ENCODE measurements at regions not wholly inside any gene's neighbourhood (a gene's known extent, or its start where the extent isn't known, plus 50 kb on each side); places are given as distances from the start of the nearest gene placed in this dataset.

- no peaks in the 10 kb centered on the region for H3K4me1 ChIP-seq (ENCODE audit: insufficient read depth)
- no peak overlapping the region for H3K4me3 ChIP-seq
- H3K9me3 ChIP-seq = no peaks in the 10 kb centered on the region
- H3K36me3 ChIP-seq = no peaks in the 10 kb centered on the region
- H3K27ac ChIP-seq = no peak overlapping the region
- no peak for DNase-seq
- intact Hi-C loops (cut with DNase I) = no loop called here
- H3K27me3 ChIP-seq = no peaks in the 10 kb centered on the region
- TF ChIP-seq, protein P1, sequence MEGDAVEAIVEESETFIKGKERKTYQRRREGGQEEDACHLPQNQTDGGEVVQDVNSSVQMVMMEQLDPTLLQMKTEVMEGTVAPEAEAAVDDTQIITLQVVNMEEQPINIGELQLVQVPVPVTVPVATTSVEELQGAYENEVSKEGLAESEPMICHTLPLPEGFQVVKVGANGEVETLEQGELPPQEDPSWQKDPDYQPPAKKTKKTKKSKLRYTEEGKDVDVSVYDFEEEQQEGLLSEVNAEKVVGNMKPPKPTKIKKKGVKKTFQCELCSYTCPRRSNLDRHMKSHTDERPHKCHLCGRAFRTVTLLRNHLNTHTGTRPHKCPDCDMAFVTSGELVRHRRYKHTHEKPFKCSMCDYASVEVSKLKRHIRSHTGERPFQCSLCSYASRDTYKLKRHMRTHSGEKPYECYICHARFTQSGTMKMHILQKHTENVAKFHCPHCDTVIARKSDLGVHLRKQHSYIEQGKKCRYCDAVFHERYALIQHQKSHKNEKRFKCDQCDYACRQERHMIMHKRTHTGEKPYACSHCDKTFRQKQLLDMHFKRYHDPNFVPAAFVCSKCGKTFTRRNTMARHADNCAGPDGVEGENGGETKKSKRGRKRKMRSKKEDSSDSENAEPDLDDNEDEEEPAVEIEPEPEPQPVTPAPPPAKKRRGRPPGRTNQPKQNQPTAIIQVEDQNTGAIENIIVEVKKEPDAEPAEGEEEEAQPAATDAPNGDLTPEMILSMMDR (IDR thresholded peaks at IDR 0.05) = no peak
- no peak for TF ChIP-seq EP300 (IDR thresholded peaks at IDR 0.05)
- no peak for TF ChIP-seq POLR2A (IDR thresholded peaks at IDR 0.05)
- 63 to 78% (median 74%) methylated on average over 2 of the region's 2 CpGs for WGBS, 3 donors
Observed at GRCh38 chr3:30124435-30125370, 481.7 kb upstream of the TGFBR2 start.

DNA sequence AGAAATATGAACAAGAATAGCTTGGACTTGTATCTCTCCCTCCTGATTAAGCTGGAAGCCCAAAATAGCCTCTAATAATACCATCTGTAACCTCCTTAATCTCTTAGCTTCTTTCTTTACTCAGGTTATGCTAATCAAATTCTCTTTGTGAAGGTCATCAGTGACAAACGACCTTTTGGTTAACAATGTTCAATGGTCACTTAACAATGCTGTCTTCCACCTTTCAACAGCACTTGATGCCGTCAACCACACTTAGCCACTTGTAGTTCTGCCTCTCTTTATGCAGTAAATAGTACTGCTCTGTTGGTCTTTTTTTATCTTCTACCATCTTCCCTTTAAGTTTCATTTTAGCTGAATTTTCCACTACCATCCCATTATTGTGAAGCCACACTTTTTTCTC lies 476.6 kb upstream of the TGFBR2 start:
- H3K4me1 ChIP-seq (ENCODE audit: insufficient read depth) = no peaks in the 10 kb centered on the region
- 77 to 83% (median 78%) methylated on average over 2 of the region's 2 CpGs for WGBS, 3 donors
- no peaks in the 10 kb centered on the region for H3K27me3 ChIP-seq
- no peak for DNase-seq
- TF ChIP-seq, protein P1 (IDR thresholded peaks at IDR 0.05) = no peak
- TF ChIP-seq EP300 (IDR thresholded peaks at IDR 0.05) = no peak
- TF ChIP-seq POLR2A (IDR thresholded peaks at IDR 0.05) = no peak
- no peaks in the 10 kb centered on the region for H3K36me3 ChIP-seq
- no peak overlapping the region for H3K27ac ChIP-seq
- intact Hi-C loops (cut with DNase I) = no loop called here
- H3K4me3 ChIP-seq = no peak overlapping the region
- no peaks in the 10 kb centered on the region for H3K9me3 ChIP-seq

DNA sequence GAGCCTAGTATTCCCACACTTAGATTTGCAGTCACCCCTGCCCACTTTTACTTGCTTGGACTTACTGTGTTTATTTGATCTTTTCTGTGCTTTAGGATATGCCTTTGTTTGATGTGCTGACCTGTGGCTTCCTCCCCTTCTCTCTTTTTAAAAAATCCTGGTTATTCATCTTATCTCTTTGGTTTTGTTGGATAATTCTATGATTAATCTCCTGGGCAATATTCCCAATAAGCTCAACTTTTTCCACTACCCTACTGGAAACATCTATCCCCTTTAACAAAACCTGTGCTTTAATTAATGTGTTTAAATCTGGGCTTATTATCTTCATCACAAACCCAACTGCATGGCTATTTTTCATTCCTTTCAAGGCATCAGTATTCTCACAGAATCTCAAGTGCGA lies 476.0 kb upstream of the TGFBR2 start:
- WGBS, 3 donors = 95 to 100% (median 95%) methylated on average over 1 of the region's 1 CpG
- no peaks in the 10 kb centered on the region for H3K36me3 ChIP-seq
- no peaks in the 10 kb centered on the region for H3K9me3 ChIP-seq
- TF ChIP-seq POLR2A (IDR thresholded peaks at IDR 0.05) (no peak), EP300 (IDR thresholded peaks at IDR 0.05) (no peak)
- TF ChIP-seq, protein P1 (IDR thresholded peaks at IDR 0.05) = no peak
- H3K27ac ChIP-seq = no peak overlapping the region
- intact Hi-C loops (cut with DNase I) = no loop called here
- H3K4me1 ChIP-seq (ENCODE audit: insufficient read depth) = no peaks in the 10 kb centered on the region
- no peak for DNase-seq
- no peaks in the 10 kb centered on the region for H3K27me3 ChIP-seq
- H3K4me3 ChIP-seq = no peak overlapping the region

DNA sequence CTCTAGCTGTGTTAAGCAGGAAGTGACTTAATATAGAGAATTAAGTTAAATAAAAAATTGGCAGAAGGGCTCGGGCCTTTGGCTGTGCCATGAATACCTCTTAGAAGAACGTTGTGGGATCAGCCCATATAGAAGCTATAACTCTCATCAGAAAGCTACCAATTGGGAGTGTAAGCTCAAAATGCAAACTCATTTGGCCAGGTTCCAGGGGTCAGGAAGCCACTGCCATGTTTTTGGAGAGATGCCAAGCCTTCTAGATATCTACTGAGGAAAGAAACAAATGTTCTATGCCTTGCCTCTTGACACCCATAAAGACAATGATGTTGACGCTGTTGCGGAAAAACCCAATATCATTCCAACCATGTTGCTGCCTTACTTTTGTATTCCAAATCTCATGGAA lies 475.2 kb upstream of the TGFBR2 start:
- Histone ChIP-seq H3K4me3 (no peak overlapping the region), H3K27ac (no peak overlapping the region), H3K9me3 (no peaks in the 10 kb centered on the region), H3K4me1 (ENCODE audit: insufficient read depth) (no peaks in the 10 kb centered on the region), H3K27me3 (no peaks in the 10 kb centered on the region), H3K36me3 (no peaks in the 10 kb centered on the region)
- DNase-seq = no peak
- intact Hi-C loops (cut with DNase I) = no loop called here
- 64 to 70% (median 66%) methylated on average over 4 of the region's 4 CpGs for WGBS, 3 donors
- TF ChIP-seq, protein P1 (IDR thresholded peaks at IDR 0.05) = no peak
- no peak for TF ChIP-seq EP300 (IDR thresholded peaks at IDR 0.05)
- no peak for TF ChIP-seq POLR2A (IDR thresholded peaks at IDR 0.05)
